Hepatocyte (in vitro differentiated cells): ENCODE measurements at regions not wholly inside any gene's neighbourhood (a gene's known extent, or its start where the extent isn't known, plus 50 kb on each side); places are given as distances from the start of the nearest gene placed in this dataset.

Experiments used
- DNase-seq: peaks from one replicate; pipeline ENCODE4 v3.0.0-alpha.2; 2016; ENCODE audit warnings: low spot score
- H2AFZ ChIP-seq: fragments of 200-600 bp; sonication (generic); 2 replicates; pipeline ENCODE4 v1.6.0; 2016; ENCODE audit warnings: antibody characterized with exemption, mild to moderate bottlenecking
- H3K27ac ChIP-seq: fragments of 200-600 bp; sonication (generic); 2 replicates; pipeline ENCODE4 v1.5.1; 2016; ENCODE audit warnings: mild to moderate bottlenecking
- H3K27me3 ChIP-seq: fragments of 200-600 bp; sonication (generic); 2 replicates; pipeline ENCODE4 v1.6.1; 2016
- H3K36me3 ChIP-seq: fragments of 200-600 bp; sonication (generic); replicated peaks from 2 replicates; pipeline ENCODE4 v1.5.1; 2016; ENCODE audit warnings: low read depth; ENCODE audit not compliant: insufficient read depth
- H3K4me1 ChIP-seq: fragments of 200-600 bp; sonication (generic); 2 replicates; pipeline ENCODE4 v1.5.1; 2016; ENCODE audit warnings: mild to moderate bottlenecking, moderate library complexity; ENCODE audit not compliant: insufficient read depth
- H3K4me2 ChIP-seq: fragments of 200-600 bp; sonication (generic); 2 replicates; pipeline ENCODE4 v1.6.0; 2016
- H3K4me3 ChIP-seq: fragments of 200-600 bp; sonication (generic); 2 replicates; pipeline ENCODE4 v1.5.1; 2016; ENCODE audit warnings: mild to moderate bottlenecking
- H3K79me2 ChIP-seq: fragments of 200-600 bp; sonication (generic); 2 replicates; pipeline ENCODE4 v1.6.0; 2017; ENCODE audit warnings: mild to moderate bottlenecking
- H3K9me2 ChIP-seq: fragments of 200-600 bp; sonication (generic); replicated peaks from 2 replicates; pipeline ENCODE4 v1.6.0; 2017; ENCODE audit warnings: mild to moderate bottlenecking; ENCODE audit not compliant: insufficient read depth
- H3K9me3 ChIP-seq: fragments of 200-600 bp; sonication (generic); 2 replicates; pipeline ENCODE4 v1.5.1; 2016; ENCODE audit warnings: low read depth, mild to moderate bottlenecking
- H4K20me1 ChIP-seq: fragments of 200-600 bp; sonication (generic); 2 replicates; pipeline ENCODE4 v1.6.0; 2016; ENCODE audit warnings: mild to moderate bottlenecking; ENCODE audit not compliant: insufficient read depth, poor library complexity, severe bottlenecking
- EZH2 ChIP-seq: fragments of 200-600 bp; sonication (generic); IDR thresholded peaks from 2 replicates; pipeline ENCODE4 v1.6.1; 2016; ENCODE audit warnings: antibody characterized with exemption, mild to moderate bottlenecking, borderline replicate concordance
- EZH2phosphoT487 ChIP-seq: fragments of 200-600 bp; sonication (generic); IDR thresholded peaks from one replicate; pipeline ENCODE4 v1.6.1; 2018; ENCODE audit warnings: antibody characterized with exemption, mild to moderate bottlenecking, low read depth, moderate library complexity; ENCODE audit not compliant: unreplicated experiment, severe bottlenecking
- WGBS: methylation state at CpG from one replicate; pipeline ENCODE4 v1.1.6; 2016; ENCODE audit warnings: low lambda C conversion rate; ENCODE audit errors: missing lambda C conversion rate; 5-methylcytosine and 5-hydroxymethylcytosine counted together
- TF ChIP-seq, protein P1 (sequence below): fragments of 200-600 bp; sonication (generic); IDR thresholded peaks from 2 replicates; pipeline ENCODE4 v1.5.1; 2016; ENCODE audit warnings: antibody characterized with exemption, mild to moderate bottlenecking; ENCODE audit not compliant: poor library complexity

DNA sequence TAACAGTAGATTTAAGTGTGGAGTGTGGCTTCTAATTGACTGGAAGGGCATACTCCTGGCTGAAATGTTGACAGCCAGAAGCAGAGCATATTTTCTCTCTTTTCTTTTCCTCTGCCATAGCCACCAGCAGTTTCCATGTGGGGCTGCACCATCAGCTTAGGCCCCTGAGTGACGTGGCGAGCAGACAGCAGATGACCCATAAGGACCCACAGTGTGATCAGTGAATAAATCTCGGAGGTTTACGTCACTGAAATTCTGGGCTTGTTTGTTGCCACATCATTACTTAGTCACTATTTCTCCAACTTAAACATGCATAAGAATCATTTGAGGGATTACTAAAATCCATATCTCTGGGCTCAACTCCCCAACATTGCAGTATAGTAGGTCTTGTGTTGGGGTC is 549.7 kb upstream of the TMEM132C start:
- Histone ChIP-seq H2AFZ (no peak overlapping the region), H3K9me3 (no peaks in the 10 kb centered on the region), H3K4me1 (no peaks in the 10 kb centered on the region), H3K27me3 (no peaks in the 10 kb centered on the region), H3K9me2 (no peaks in the 10 kb centered on the region), H3K27ac (no peak overlapping the region), H4K20me1 (no peaks in the 10 kb centered on the region), H3K36me3 (no peaks in the 10 kb centered on the region), H3K4me2 (no peak overlapping the region), H3K4me3 (no peak overlapping the region), H3K79me2 (no peaks in the 10 kb centered on the region)
- no peak for DNase-seq
- TF ChIP-seq EZH2: no peak
- TF ChIP-seq EZH2phosphoT487: no peak
- TF ChIP-seq, protein P1, sequence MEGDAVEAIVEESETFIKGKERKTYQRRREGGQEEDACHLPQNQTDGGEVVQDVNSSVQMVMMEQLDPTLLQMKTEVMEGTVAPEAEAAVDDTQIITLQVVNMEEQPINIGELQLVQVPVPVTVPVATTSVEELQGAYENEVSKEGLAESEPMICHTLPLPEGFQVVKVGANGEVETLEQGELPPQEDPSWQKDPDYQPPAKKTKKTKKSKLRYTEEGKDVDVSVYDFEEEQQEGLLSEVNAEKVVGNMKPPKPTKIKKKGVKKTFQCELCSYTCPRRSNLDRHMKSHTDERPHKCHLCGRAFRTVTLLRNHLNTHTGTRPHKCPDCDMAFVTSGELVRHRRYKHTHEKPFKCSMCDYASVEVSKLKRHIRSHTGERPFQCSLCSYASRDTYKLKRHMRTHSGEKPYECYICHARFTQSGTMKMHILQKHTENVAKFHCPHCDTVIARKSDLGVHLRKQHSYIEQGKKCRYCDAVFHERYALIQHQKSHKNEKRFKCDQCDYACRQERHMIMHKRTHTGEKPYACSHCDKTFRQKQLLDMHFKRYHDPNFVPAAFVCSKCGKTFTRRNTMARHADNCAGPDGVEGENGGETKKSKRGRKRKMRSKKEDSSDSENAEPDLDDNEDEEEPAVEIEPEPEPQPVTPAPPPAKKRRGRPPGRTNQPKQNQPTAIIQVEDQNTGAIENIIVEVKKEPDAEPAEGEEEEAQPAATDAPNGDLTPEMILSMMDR: no peak
- WGBS: 82% methylated on average over 4 of the region's 4 CpGs

DNA sequence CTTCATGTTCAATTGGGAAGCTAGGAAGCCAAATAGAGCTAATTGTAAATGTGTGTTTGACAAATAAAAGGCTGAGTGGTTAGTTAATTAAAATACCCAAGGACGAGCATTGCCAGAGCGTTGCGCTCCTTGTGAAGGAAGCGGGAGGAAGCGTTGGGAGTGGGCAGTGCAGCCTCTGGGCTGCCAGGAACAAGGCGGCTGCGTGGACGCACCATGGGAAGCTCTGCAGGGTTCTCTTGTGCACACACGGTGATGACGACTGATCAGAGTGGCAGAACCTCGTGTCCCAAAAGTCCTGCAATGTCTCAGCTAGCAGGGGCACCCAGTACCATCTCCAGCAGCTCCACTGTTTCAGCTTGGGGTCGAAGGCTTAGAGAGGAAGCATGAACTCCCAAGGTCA is 546.6 kb upstream of the TMEM132C start:
- Histone ChIP-seq H3K36me3 (no peaks in the 10 kb centered on the region), H3K27me3 (no peaks in the 10 kb centered on the region)
- 91% methylated on average over 12 of the region's 12 CpGs for WGBS

DNA sequence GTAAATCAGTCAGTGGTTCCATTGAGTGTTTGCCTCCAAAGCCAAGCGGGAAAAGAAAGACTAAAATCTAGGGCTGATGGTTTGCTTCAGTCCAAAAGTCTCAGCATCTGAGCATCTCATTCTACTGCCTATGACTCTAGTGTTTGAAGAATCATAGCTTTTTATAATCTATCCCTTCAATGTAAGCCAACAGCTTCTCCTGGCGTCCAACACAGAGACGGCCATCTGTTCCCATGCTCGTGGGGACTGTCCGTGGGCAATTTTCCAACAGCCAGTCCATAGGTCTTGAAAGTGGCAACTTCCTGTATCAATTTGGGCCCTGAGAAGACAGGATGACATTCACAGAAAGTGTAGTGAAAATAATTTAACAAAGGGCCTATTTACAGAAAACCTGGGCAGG is 544.4 kb upstream of the TMEM132C start:
- Histone ChIP-seq H3K4me2 (no peak overlapping the region), H3K79me2 (no peaks in the 10 kb centered on the region), H3K27me3 (no peaks in the 10 kb centered on the region), H3K27ac (no peak overlapping the region), H3K36me3 (no peaks in the 10 kb centered on the region), H3K4me1 (no peaks in the 10 kb centered on the region), H2AFZ (no peak overlapping the region), H3K4me3 (no peak overlapping the region), H4K20me1 (no peaks in the 10 kb centered on the region), H3K9me2 (no peaks in the 10 kb centered on the region), H3K9me3 (no peaks in the 10 kb centered on the region)
- TF ChIP-seq EZH2phosphoT487 (no peak), EZH2 (no peak)
- TF ChIP-seq, protein P1: no peak
- DNase-seq: no peak
- WGBS: 89% methylated on average over 5 of the region's 5 CpGs

More for the DNA sequence above, 546.6 kb upstream of the TMEM132C start:
- Histone ChIP-seq H2AFZ (no peak overlapping the region), H3K4me1 (no peaks in the 10 kb centered on the region), H3K9me2 (no peaks in the 10 kb centered on the region), H3K4me2 (no peak overlapping the region), H3K4me3 (no peak overlapping the region), H3K9me3 (no peaks in the 10 kb centered on the region), H4K20me1 (no peaks in the 10 kb centered on the region), H3K27ac (no peak overlapping the region), H3K79me2 (no peaks in the 10 kb centered on the region)
- no peak for DNase-seq
- TF ChIP-seq EZH2phosphoT487: no peak

DNA sequence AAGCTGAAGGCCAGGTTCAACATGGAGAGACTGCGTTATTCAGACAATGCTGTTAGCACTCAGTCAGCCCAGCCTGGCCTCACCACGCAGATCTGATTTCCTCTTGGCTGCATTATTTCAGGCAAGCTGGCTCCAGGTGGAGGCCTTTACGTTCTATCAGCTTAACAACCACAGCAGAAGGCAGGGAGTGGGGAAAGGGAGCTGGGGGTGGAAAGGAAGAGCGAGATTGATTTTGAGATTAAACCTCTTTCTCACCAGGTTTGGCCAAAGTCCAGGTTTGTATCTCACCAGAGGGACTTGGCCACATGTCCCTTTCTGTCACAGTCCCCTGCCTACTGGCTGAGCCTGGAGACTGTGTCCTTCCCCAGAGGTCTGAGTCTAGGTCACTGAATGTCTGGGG is 543.7 kb upstream of the TMEM132C start:
- WGBS: 52% methylated on average over 4 of the region's 4 CpGs
- peak; percentile 32 for DNase-seq

More for the DNA sequence above, 543.7 kb upstream of the TMEM132C start:
- no peaks in the 10 kb centered on the region for H3K36me3 ChIP-seq
- H2AFZ ChIP-seq: no peak overlapping the region
- no peaks in the 10 kb centered on the region for H3K9me2 ChIP-seq
- H3K4me1 ChIP-seq: no peaks in the 10 kb centered on the region
- no peaks in the 10 kb centered on the region for H3K79me2 ChIP-seq
- H3K4me3 ChIP-seq: no peak overlapping the region
- no peaks in the 10 kb centered on the region for H3K27me3 ChIP-seq
- no peaks in the 10 kb centered on the region for H4K20me1 ChIP-seq
- TF ChIP-seq, protein P1: no peak
- TF ChIP-seq EZH2phosphoT487: no peak
- no peak for TF ChIP-seq EZH2
- no peaks in the 10 kb centered on the region for H3K9me3 ChIP-seq
- no peak overlapping the region for H3K4me2 ChIP-seq
- no peak overlapping the region for H3K27ac ChIP-seq
